ENCODE measurements at regions not wholly inside any gene's neighbourhood (a gene's known extent, or its start where the extent isn't known, plus 50 kb on each side); places are given as distances from the start of the nearest gene placed in this dataset.

DNA sequence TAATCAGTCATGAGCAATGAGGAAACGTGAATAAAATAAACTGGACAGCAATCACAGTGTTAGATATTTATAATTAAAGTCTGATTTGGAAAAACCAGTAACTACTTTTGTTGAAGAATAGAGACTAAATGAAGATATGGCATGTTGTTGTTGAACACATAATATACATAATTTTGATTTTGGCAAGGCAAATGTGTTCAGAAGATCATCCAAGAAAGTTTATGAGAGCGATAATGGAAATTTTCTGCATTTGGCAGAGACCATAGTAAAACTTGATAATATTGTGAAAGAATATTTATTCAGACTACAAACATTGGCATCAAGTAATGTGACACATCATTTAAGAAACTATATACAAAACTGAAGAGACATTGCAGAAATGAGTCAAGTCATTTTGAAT, 620.7 kb downstream of the TMA16 start (continued):
- TF ChIP-seq, protein P1, sequence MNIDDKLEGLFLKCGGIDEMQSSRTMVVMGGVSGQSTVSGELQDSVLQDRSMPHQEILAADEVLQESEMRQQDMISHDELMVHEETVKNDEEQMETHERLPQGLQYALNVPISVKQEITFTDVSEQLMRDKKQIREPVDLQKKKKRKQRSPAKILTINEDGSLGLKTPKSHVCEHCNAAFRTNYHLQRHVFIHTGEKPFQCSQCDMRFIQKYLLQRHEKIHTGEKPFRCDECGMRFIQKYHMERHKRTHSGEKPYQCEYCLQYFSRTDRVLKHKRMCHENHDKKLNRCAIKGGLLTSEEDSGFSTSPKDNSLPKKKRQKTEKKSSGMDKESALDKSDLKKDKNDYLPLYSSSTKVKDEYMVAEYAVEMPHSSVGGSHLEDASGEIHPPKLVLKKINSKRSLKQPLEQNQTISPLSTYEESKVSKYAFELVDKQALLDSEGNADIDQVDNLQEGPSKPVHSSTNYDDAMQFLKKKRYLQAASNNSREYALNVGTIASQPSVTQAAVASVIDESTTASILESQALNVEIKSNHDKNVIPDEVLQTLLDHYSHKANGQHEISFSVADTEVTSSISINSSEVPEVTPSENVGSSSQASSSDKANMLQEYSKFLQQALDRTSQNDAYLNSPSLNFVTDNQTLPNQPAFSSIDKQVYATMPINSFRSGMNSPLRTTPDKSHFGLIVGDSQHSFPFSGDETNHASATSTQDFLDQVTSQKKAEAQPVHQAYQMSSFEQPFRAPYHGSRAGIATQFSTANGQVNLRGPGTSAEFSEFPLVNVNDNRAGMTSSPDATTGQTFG (tag by site-specific recombination; IDR thresholded peaks at IDR 0.05; ENCODE audit: borderline replicate concordance), result no peak
- TF ChIP-seq ZNF549 (tag by site-specific recombination; IDR thresholded peaks at IDR 0.05) (no peak), ZNF302 (tag by site-specific recombination; IDR thresholded peaks at IDR 0.05; ENCODE audit: low read depth) (no peak)

DNA sequence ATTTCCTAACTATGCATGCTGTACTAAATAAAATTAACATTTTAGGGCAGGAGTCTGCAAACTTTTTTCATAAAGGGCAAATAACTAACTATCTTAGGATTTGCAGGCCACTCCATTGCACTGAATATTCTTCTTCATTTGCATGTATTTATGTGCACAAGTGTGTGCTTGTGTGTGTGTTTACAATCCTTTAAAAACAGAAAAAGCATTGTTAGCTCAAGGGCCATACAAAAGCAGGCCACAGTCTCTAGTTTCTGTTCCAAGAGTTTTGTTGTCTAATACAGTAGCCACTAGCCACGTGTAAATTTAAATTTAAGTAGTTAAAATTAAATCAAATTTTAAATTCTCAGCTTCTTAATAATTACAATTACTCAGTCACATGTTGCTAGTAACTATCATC, 621.8 kb downstream of the TMA16 start:
- POLR2A ChIA-PET, result no interaction called here

DNA sequence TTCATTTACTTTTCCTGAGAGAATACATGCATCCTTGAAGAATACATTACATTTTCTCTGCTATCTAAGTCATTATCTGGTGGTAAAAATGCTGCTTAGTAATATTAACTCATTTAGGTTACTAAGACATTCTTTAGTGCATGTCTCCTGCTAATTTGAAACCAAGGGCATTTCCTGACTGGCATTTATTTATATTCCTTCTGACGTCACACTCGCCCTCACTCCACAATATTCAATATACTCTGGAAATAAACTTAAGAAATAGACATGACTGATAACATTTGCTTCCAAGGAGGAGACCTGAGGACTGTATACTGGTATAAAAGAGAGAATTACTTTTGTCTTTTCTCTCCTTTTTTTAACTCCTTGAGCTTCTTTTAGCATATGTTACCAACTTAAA, 619.5 kb upstream of the SMIM31 start:
- Histone ChIP-seq H3K4me1 (ENCODE audit: control insufficient read depth, insufficient read depth, low read length) (no peaks in the 10 kb centered on the region), H3K9me3 (ENCODE audit: control insufficient read depth, insufficient read depth, low read depth, low read length) (no peaks in the 10 kb centered on the region), H3K36me3 (ENCODE audit: control insufficient read depth in 2 of 2, insufficient read depth in 1 of 2, low read length in 2 of 2) (no peaks in the 10 kb centered on the region), H3K27ac (ENCODE audit: extremely low read depth, low read depth, low read length) (no peak overlapping the region), H3K4me3 (ENCODE audit: low read depth, low read length) (no peak overlapping the region)
- ChIA-PET CTCF (no interaction called here), POLR2A (no interaction called here)
- no peak for TF ChIP-seq SETDB1 (IDR thresholded peaks at IDR 0.05; ENCODE audit: insufficient read length, low read length)
- TF ChIP-seq, protein P2, sequence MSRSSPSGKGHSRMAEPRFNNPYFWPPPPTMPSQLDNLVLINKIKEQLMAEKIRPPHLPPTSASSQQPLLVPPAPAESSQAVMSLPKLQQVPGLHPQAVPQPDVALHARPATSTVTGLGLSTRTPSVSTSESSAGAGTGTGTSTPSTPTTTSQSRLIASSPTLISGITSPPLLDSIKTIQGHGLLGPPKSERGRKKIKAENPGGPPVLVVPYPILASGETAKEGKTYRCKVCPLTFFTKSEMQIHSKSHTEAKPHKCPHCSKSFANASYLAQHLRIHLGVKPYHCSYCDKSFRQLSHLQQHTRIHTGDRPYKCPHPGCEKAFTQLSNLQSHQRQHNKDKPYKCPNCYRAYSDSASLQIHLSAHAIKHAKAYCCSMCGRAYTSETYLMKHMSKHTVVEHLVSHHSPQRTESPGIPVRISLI (tag by site-specific recombination; IDR thresholded peaks at IDR 0.05), result no peak

More for the DNA sequence above, 621.8 kb downstream of the TMA16 start:
- no peak overlapping the region for H3K27ac ChIP-seq (ENCODE audit: extremely low read depth, low read depth, low read length)
- no peak overlapping the region for H3K4me3 ChIP-seq (ENCODE audit: low read depth, low read length)
- no peaks in the 10 kb centered on the region for H3K36me3 ChIP-seq (ENCODE audit: control insufficient read depth in 2 of 2, insufficient read depth in 1 of 2, low read length in 2 of 2)
- no peak for TF ChIP-seq ZNF623 (tag by site-specific recombination; IDR thresholded peaks at IDR 0.05)
- TF ChIP-seq ZNF302 (tag by site-specific recombination; IDR thresholded peaks at IDR 0.05; ENCODE audit: low read depth), result no peak
- no peak for TF ChIP-seq ZNF600 (tag by site-specific recombination; IDR thresholded peaks at IDR 0.05)
- no peak for TF ChIP-seq ZNF426 (tag by site-specific recombination; IDR thresholded peaks at IDR 0.05)
- no peak for TF ChIP-seq ZNF121 (tag by site-specific recombination; IDR thresholded peaks at IDR 0.05)
- no peak for TF ChIP-seq ZNF366 (tag by site-specific recombination; conservative IDR thresholded peaks at IDR 0.05)
- TF ChIP-seq ZBTB17 (tag by site-specific recombination; IDR thresholded peaks at IDR 0.05), result no peak
- TF ChIP-seq, protein P3, sequence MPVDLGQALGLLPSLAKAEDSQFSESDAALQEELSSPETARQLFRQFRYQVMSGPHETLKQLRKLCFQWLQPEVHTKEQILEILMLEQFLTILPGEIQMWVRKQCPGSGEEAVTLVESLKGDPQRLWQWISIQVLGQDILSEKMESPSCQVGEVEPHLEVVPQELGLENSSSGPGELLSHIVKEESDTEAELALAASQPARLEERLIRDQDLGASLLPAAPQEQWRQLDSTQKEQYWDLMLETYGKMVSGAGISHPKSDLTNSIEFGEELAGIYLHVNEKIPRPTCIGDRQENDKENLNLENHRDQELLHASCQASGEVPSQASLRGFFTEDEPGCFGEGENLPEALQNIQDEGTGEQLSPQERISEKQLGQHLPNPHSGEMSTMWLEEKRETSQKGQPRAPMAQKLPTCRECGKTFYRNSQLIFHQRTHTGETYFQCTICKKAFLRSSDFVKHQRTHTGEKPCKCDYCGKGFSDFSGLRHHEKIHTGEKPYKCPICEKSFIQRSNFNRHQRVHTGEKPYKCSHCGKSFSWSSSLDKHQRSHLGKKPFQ (tag by site-specific recombination; IDR thresholded peaks at IDR 0.05), result no peak
- no peak for TF ChIP-seq SCRT1 (tag by site-specific recombination; IDR thresholded peaks at IDR 0.05; ENCODE audit: borderline replicate concordance)
- TF ChIP-seq MZF1 (tag by site-specific recombination; IDR thresholded peaks at IDR 0.05; ENCODE audit: borderline replicate concordance), result no peak
- no peak for TF ChIP-seq ZNF843 (tag by site-specific recombination; IDR thresholded peaks at IDR 0.05)
- TF ChIP-seq, protein P4, sequence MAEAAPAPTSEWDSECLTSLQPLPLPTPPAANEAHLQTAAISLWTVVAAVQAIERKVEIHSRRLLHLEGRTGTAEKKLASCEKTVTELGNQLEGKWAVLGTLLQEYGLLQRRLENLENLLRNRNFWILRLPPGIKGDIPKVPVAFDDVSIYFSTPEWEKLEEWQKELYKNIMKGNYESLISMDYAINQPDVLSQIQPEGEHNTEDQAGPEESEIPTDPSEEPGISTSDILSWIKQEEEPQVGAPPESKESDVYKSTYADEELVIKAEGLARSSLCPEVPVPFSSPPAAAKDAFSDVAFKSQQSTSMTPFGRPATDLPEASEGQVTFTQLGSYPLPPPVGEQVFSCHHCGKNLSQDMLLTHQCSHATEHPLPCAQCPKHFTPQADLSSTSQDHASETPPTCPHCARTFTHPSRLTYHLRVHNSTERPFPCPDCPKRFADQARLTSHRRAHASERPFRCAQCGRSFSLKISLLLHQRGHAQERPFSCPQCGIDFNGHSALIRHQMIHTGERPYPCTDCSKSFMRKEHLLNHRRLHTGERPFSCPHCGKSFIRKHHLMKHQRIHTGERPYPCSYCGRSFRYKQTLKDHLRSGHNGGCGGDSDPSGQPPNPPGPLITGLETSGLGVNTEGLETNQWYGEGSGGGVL (tag by site-specific recombination; IDR thresholded peaks at IDR 0.05), result no peak
- TF ChIP-seq MEIS1 (CRISPR knock-in tag; IDR thresholded peaks at IDR 0.05; ENCODE audit: borderline replicate concordance), result no peak
- CTCF ChIA-PET, result no interaction called here
- no peaks in the 10 kb centered on the region for H3K4me1 ChIP-seq (ENCODE audit: control insufficient read depth, insufficient read depth, low read length)
- H3K9me3 ChIP-seq (ENCODE audit: control insufficient read depth, insufficient read depth, low read depth, low read length), result no peaks in the 10 kb centered on the region
